Sigmoid colon (tissue), 6 donors: ENCODE measurements at regions not wholly inside any gene's neighbourhood (a gene's known extent, or its start where the extent isn't known, plus 50 kb on each side); places are given as distances from the start of the nearest gene placed in this dataset.
"Not testable (repeated sequence)": the region's sequence is repeated elsewhere in the genome, so short reads cannot be mapped to it uniquely, and the experiment has no call there.

ENCODE experiments used
- DNase-seq: peaks from one replicate; pipeline ENCODE4 v3.0.0-alpha.2; 2019
- H3K27ac ChIP-seq, 4 donors: fragments of 200-600 bp; sonication (generic); one replicate each; pipeline ENCODE4 v1.5.1; 2016 to 2019; ENCODE audit warnings: mild to moderate bottlenecking in 1 of 4
- H3K27me3 ChIP-seq, 3 donors: fragments of 200-600 bp; sonication (generic); one replicate each; pipeline ENCODE4 v1.5.1; 2019; ENCODE audit warnings: mild to moderate bottlenecking in 1 of 3
- H3K36me3 ChIP-seq, 4 donors: fragments of 200-600 bp; sonication (generic); one replicate each; pipeline ENCODE4 v1.5.1; 2016 to 2019
- H3K4me1 ChIP-seq, 4 donors: fragments of 200-600 bp; sonication (generic); one replicate each; pipeline ENCODE4 v1.5.1; 2017 to 2019
- H3K4me3 ChIP-seq, 4 donors: fragments of 200-600 bp; sonication (generic); one replicate each; pipeline ENCODE4 v1.5.1; 2017 to 2019; ENCODE audit warnings: mild to moderate bottlenecking in 2 of 4, moderate library complexity in 1 of 4
- H3K9me3 ChIP-seq, 4 donors: fragments of 200-600 bp in 3 of 4; sonication (generic) in 3 of 4; one replicate each; pipeline versions ENCODE4 v1.5.1 to v1.6.1; 2013 to 2019
- WGBS, 2 donors: extraction: QIAGEN DNeasy Blood & Tissue Kit; methylation state at CpG; one replicate each; pipeline ENCODE4 v1.1.7; 2013; 5-methylcytosine and 5-hydroxymethylcytosine counted together
- intact Hi-C: fragments of 100-400 bp; cut with DNase I; formaldehyde crosslinking; loops from one replicate; pipeline ENCODE4 v1.15.1; 2023
- donor health status: healthy with polysubstance abuse.
- donor health status: healthy.

DNA sequence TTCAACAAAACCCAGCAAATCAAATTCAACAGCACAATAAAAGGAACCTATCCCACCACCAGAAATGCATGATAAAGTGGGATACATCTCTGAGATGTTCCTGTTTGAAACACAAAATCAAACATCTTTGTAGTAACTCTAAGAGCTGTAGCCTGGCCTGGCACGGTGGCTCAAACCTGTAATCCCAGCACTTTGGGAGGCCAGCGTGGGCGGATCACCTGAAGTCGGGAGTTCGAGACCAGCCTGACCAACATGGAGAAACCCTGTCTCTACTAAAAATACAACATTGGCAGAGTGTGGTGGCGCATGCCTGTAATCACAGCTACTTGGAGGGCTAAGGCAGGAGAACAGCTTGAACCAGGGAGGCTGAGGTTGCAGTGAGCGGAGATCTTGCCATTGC, 202.8 kb upstream of the POTEB2 start:
- H3K27me3 ChIP-seq, H3K27ac ChIP-seq, H3K4me3 ChIP-seq, intact Hi-C loops, H3K4me1 ChIP-seq, H3K36me3 ChIP-seq, DNase-seq, H3K9me3 ChIP-seq: not testable (repeated sequence)
- WGBS, 2 donors: 76 to 78% methylated on average over 7 of the region's 7 CpGs

GRCh38 chr15:21063512-21063911, 197.4 kb upstream of the POTEB2 start:
- H3K4me3 ChIP-seq, DNase-seq, intact Hi-C loops, H3K4me1 ChIP-seq, H3K27ac ChIP-seq, H3K27me3 ChIP-seq, H3K36me3 ChIP-seq, H3K9me3 ChIP-seq: not testable (repeated sequence)
- WGBS, 2 donors: 66 to 70% methylated on average over 6 of the region's 6 CpGs

GRCh38 chr15:21062619-21063163, 196.6 kb upstream of the POTEB2 start:
- H3K27me3 ChIP-seq, DNase-seq, H3K36me3 ChIP-seq, H3K27ac ChIP-seq, H3K9me3 ChIP-seq, H3K4me1 ChIP-seq, intact Hi-C loops, H3K4me3 ChIP-seq: not testable (repeated sequence)
- 55 to 56% methylated on average over 5 to 6 of the region's 6 CpGs for WGBS, 2 donors

DNA sequence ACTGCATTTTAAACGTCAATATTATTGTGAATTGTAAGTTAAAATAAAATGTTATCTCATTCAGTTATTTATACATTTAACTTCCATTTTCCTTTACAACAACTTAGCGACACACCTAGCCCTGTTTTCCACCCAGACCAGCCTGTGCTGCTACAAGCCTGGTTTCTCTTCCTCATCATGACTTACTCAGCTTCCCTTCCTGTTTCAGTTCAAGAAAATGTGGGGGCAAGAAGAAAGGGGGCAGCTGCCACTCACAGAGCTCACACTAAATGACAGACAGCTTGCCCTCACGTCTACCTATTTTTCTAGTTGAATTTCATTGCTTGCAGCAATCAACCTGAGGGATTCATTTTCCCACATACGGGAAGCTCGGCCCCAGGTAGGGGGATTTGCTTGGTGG, 185.8 kb upstream of the POTEB2 start:
- H3K27ac ChIP-seq, H3K36me3 ChIP-seq, H3K9me3 ChIP-seq, H3K4me3 ChIP-seq, H3K4me1 ChIP-seq, DNase-seq, H3K27me3 ChIP-seq, intact Hi-C loops: not testable (repeated sequence)
- WGBS, 2 donors: no CpG with 5 or more reads among the region's 5 CpGs

GRCh38 chr15:21031703-21032102, 165.6 kb upstream of the POTEB2 start:
- DNase-seq, H3K27me3 ChIP-seq, H3K4me1 ChIP-seq, H3K27ac ChIP-seq, H3K4me3 ChIP-seq, intact Hi-C loops, H3K9me3 ChIP-seq, H3K36me3 ChIP-seq: not testable (repeated sequence)
- no CpG with 5 or more reads among the region's 2 CpGs for WGBS, 2 donors

DNA sequence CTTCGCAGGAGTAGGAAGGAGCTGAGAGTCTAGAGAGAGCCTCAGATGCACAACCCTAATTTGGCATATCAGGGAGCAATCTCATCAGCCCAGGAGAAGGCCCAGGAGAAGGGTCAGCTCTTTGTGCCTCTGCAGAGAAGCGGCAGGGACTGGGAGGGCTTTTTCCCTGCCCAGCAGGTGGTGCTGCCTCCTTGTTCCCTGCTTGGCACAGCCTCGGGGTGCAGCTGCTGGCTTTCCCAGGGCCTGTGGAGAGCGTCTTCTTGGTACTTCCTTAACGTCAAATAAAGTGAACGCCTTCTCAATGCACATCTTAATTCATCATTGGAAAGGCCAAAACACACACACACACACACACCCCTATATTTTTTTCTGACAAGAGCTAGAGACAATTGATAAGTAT, 162.9 kb upstream of the POTEB2 start:
- H3K27me3 ChIP-seq, H3K36me3 ChIP-seq, DNase-seq, H3K9me3 ChIP-seq, intact Hi-C loops, H3K4me1 ChIP-seq, H3K27ac ChIP-seq, H3K4me3 ChIP-seq: not testable (repeated sequence)
- WGBS, 2 donors: no CpG with 5 or more reads among the region's 6 CpGs

DNA sequence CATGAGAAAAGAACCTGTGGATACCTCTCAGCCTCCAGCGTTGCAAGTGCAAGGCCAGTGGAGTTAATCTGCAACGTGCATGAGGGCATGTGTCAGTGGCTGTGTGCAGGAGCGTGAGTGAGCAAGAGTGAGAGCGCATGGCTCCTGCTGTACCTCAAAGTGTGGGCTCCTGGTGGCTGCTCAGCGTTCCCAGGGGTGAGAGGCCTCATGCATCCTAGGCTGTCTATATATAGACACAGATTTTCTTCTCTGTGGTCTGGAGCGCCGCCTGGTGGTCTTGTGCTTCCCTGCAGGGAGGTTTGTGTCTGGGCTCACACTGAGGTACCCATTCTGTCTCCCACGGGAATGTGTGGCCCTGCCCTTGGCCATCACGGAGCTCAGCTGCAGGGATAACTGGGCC, 161.8 kb upstream of the POTEB2 start:
- DNase-seq, H3K27ac ChIP-seq, H3K4me3 ChIP-seq, H3K27me3 ChIP-seq, H3K9me3 ChIP-seq, H3K36me3 ChIP-seq, intact Hi-C loops, H3K4me1 ChIP-seq: not testable (repeated sequence)
- 68 to 70% methylated on average over 4 of the region's 9 CpGs for WGBS, 2 donors

DNA sequence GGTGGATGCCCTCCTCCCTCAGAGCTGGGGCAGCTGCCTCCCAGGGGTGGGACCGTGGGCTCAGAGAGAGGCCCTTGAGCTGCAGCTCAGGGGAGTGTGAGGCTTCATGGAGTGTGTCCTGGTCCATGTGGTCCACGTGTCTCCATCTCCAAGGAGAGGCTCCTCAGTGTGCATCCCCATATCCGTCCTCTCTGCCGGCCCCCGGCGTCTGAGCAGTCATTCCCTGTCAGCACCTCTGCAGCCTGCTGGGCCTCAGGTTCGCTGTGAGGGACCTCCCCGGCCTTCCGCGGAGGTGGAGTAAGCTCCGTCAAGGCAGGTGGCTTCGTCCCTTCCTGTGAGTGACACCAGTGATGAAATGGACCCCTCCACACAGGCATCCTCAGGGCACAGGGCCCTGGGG, 160.7 kb upstream of the POTEB2 start:
- H3K4me1 ChIP-seq, H3K36me3 ChIP-seq, DNase-seq, H3K9me3 ChIP-seq, H3K27ac ChIP-seq, H3K4me3 ChIP-seq, intact Hi-C loops, H3K27me3 ChIP-seq: not testable (repeated sequence)
- WGBS, 2 donors: 79 to 89% methylated on average over 7 to 9 of the region's 12 CpGs

DNA sequence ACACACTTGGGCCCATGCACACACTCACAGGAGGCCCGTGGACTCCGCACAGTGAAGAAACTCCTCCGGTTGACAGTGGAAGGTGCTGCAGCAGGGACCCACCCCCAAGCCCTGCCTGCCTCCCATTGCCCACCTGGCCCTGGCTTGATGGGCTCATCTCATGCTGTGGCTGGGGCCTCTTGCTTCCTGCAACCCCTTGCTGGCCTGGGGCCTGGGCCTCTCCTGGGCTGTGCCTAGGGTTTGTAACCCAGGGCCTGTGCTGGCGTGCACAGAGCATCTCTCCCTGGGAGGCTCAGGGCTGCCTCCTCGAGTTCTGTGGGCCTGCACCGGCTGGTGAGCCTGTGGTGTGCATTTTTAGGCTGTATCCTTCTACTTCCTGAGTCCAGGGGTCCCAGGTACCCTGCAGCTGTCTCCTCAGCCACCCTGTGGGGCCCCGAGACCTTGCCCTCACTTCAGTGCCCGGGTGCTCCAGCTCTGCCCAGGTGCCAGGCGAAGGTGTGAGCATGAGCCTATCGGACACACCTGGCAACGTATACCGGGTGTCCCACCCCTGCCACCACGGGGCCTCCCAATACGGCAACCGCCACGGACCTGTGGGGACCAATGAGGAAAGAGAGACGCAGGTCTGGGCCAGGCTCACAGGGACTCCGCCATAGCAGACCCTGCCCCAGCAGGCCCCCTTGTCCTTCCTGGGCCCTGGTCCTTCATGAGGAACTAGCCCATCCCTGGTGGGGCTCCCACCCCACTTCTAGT, 158.3 kb upstream of the POTEB2 start:
- H3K27ac ChIP-seq, DNase-seq, intact Hi-C loops, H3K4me3 ChIP-seq, H3K9me3 ChIP-seq, H3K36me3 ChIP-seq, H3K27me3 ChIP-seq, H3K4me1 ChIP-seq: not testable (repeated sequence)
- 86 to 87% methylated on average over 16 to 18 of the region's 18 CpGs for WGBS, 2 donors

DNA sequence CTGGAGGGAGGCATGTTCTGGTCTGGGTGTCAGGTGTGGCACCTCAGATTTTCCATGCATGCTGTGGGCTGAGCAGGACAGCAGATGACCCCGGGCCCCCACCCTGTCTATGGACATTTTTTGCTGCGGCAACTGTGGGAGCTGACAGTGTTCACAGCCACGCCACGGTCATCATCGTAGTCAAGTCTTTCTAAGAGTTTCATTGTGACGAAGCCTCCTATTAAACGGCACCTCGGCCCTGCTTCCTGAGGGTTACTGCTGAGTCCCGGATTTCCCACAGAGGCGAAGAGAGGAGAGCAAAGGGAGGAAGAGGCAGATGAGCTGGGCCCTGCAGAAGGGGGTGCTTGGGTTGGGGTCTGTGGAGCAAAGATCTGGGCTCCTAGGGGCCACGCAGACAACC, 152.1 kb upstream of the POTEB2 start:
- H3K27me3 ChIP-seq, intact Hi-C loops, H3K4me3 ChIP-seq, H3K9me3 ChIP-seq, H3K27ac ChIP-seq, H3K4me1 ChIP-seq, H3K36me3 ChIP-seq, DNase-seq: not testable (repeated sequence)
- 91 to 94% methylated on average over 9 to 10 of the region's 11 CpGs for WGBS, 2 donors

- H3K27ac ChIP-seq, DNase-seq, H3K4me3 ChIP-seq, H3K9me3 ChIP-seq, intact Hi-C loops, H3K36me3 ChIP-seq, H3K4me1 ChIP-seq, H3K27me3 ChIP-seq: not testable (repeated sequence)
- WGBS, 2 donors: 84 to 89% methylated on average over 4 to 8 of the region's 9 CpGs
These were observed 151.2 kb upstream of the POTEB2 start for GRCh38 chr15:21017326-21017725.

DNA sequence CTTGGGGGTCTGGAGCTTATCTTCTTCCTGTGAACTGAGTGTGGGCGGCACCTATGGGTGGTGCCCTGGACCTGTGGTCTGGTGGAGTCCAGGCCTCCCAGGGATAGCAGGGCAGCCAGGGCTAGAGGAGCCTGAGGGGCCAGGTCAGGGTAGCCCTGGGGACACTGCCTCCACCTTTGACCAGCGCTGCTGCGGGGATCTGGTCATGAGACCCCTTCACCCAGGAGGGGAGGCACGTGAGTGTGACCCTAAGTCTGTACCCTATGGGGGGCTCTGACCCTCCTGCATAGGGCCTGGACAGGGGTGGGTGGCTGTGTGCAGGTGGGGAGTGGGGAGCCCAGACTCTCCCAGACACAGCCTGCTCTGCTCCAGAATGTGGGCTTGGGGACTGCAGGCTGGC, 150.5 kb upstream of the POTEB2 start:
- intact Hi-C loops, H3K27me3 ChIP-seq, DNase-seq, H3K36me3 ChIP-seq, H3K4me3 ChIP-seq, H3K4me1 ChIP-seq, H3K9me3 ChIP-seq, H3K27ac ChIP-seq: not testable (repeated sequence)
- WGBS, 2 donors: 82 to 85% methylated on average over 3 of the region's 4 CpGs

DNA sequence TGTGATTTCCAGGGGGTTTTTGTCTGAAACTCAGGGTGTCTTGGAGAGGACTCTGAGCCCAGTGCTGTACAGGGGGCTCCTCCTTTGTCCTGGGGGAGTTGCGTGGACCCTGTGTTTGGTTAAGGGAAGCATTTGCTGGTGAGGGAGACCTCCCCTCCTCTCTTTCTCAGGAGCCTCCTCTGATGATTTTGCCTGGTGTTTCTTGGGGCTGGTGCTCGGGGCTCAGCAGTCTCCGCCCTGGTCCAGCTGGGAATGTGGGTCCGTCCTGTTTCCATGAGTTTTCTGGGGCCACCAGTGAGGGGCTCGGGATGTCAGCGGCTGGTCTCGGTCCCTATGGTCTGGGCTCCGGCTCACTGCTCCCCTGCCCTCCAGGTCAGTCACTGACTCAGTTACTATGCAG, 149.1 kb upstream of the POTEB2 start:
- H3K27ac ChIP-seq, H3K4me3 ChIP-seq, intact Hi-C loops, H3K4me1 ChIP-seq, DNase-seq, H3K9me3 ChIP-seq, H3K36me3 ChIP-seq, H3K27me3 ChIP-seq: not testable (repeated sequence)
- WGBS, 2 donors: 81 to 84% methylated on average over 5 of the region's 8 CpGs

DNA sequence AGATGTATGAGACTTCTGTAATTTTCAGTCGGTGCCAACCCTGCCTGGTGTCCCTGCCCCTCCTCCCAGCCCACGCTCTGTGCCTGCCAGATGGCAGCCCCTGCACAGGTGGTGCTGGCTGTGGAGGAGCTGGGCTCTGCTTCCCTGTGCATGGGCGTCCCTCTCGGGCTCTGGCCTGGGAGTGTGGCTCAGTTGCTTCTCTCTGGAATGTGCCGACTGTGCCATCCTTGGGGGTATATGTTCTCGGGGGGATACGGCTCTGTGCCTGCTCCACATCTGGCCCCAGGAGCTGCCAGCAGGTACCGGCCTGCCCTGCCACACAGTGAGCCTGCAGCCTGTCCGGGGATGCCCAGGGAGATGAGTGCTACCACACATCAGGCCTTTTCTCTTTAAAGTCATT, 147.2 kb upstream of the POTEB2 start:
- DNase-seq, H3K9me3 ChIP-seq, H3K27me3 ChIP-seq, H3K4me3 ChIP-seq, H3K36me3 ChIP-seq, H3K4me1 ChIP-seq, H3K27ac ChIP-seq, intact Hi-C loops: not testable (repeated sequence)
- WGBS, 2 donors: 82 to 91% methylated on average over 5 to 6 of the region's 9 CpGs
